ENCODE measurements at regions not wholly inside any gene's neighbourhood (a gene's known extent, or its start where the extent isn't known, plus 50 kb on each side); places are given as distances from the start of the nearest gene placed in this dataset.
"Not testable (repeated sequence)": the region's sequence is repeated elsewhere in the genome, so short reads cannot be mapped to it uniquely, and the experiment has no call there.

DNA sequence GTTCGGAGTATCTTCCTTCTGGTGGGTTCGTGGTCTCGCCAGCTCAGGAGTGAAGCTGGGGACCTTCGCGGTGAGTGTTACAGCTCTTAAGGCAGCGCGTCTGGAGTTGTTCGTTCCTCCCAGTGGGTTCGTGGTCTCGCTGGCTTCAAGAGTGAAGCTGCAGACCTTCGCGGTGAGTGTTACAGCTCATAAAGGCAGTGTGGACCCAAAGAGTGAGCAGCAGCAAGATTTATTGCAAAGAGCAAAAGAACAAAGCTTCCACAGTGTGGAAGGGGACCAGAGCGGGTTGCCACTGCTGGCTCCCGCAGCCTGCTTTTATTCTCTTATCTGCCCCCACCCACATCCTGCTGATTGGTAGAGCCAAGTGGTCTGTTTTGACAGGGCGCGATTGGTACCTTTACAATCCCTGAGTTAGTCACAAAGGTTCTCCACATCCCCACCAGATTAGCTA, 260.2 kb upstream of the BTG1 start:
- H3K9me2 ChIP-seq (ENCODE audit: insufficient read depth, low read length); H3K27ac ChIP-seq (ENCODE audit: low read depth, low read length, poor library complexity, severe bottlenecking); BruUV-seq (replicated peaks); H3K36me3 ChIP-seq (ENCODE audit: insufficient read depth, low read length); CTCF ChIA-PET (ENCODE audit: unreplicated experiment); H3K9me3 ChIP-seq (ENCODE audit: low read length); H4K20me1 ChIP-seq (ENCODE audit: insufficient read depth, low read length); H3K4me2 ChIP-seq (ENCODE audit: low read length); H2AFZ ChIP-seq (ENCODE audit: low read length); H3K4me3 ChIP-seq (ENCODE audit: low read depth, low read length, poor library complexity, severe bottlenecking); H3K79me2 ChIP-seq (ENCODE audit: insufficient read depth, low read depth, low read length); DNase-seq (ENCODE audit: low spot score): not testable (repeated sequence)
- peaks cover 74% of the 10 kb centered on the region for H3K4me1 ChIP-seq (ENCODE audit: insufficient read depth, low read length, poor library complexity, severe bottlenecking)
- POLR2A ChIA-PET: interaction anchor here (0.6 to 5.6 kb wide), 7 partner anchors 9 to 271 kb away, joined by 3 to 76 read pairs (median 6); partner anchors contain the start of gene BTG1
- intact Hi-C loops (cut with micrococcal nuclease; ENCODE audit: unreplicated experiment): loop anchor here (5.0 kb wide), 1 partner anchor 594 kb away; no protein-coding TSS in a partner anchor

GRCh38 chr12:92404921-92405320, 259.3 kb upstream of the BTG1 start:
- Histone ChIP-seq H3K27ac (ENCODE audit: low read depth, low read length, poor library complexity, severe bottlenecking) (peak overlapping the region; percentile 70), H3K36me3 (ENCODE audit: insufficient read depth, low read length) (no peaks in the 10 kb centered on the region), H4K20me1 (ENCODE audit: insufficient read depth, low read length) (no peaks in the 10 kb centered on the region), H3K79me2 (ENCODE audit: insufficient read depth, low read depth, low read length) (no peaks in the 10 kb centered on the region), H3K4me3 (ENCODE audit: low read depth, low read length, poor library complexity, severe bottlenecking) (no peak overlapping the region), H3K9me2 (ENCODE audit: insufficient read depth, low read length) (no peaks in the 10 kb centered on the region), H3K4me2 (ENCODE audit: low read length) (peak overlapping the region; percentile 50; the same call in 1 of the 2 replicates), H3K4me1 (ENCODE audit: insufficient read depth, low read length, poor library complexity, severe bottlenecking) (peaks cover 81% of the 10 kb centered on the region), H3K9me3 (ENCODE audit: low read length) (no peaks in the 10 kb centered on the region), H2AFZ (ENCODE audit: low read length) (peak overlapping the region; percentile 77; the same call in 1 of the 2 replicates)
- BruUV-seq (replicated peaks): no TSS peak
- intact Hi-C loops (cut with micrococcal nuclease; ENCODE audit: unreplicated experiment): loop anchor here (5.0 kb wide), 2 partner anchors 373 to 593 kb away; no protein-coding TSS in a partner anchor
- POLR2A ChIA-PET: interaction anchor here (1.0 to 5.6 kb wide), 19 partner anchors 13 to 362 kb away, joined by 3 to 76 read pairs (median 6); partner anchors contain the start of gene BTG1
- no peak for DNase-seq (ENCODE audit: low spot score)
- CTCF ChIA-PET (ENCODE audit: unreplicated experiment): interaction anchor here (1.2 to 1.7 kb wide), 2 partner anchors 29 to 42 kb away, joined by 3 to 8 read pairs; no protein-coding TSS in a partner anchor
- TF ChIP-seq, protein P1, sequence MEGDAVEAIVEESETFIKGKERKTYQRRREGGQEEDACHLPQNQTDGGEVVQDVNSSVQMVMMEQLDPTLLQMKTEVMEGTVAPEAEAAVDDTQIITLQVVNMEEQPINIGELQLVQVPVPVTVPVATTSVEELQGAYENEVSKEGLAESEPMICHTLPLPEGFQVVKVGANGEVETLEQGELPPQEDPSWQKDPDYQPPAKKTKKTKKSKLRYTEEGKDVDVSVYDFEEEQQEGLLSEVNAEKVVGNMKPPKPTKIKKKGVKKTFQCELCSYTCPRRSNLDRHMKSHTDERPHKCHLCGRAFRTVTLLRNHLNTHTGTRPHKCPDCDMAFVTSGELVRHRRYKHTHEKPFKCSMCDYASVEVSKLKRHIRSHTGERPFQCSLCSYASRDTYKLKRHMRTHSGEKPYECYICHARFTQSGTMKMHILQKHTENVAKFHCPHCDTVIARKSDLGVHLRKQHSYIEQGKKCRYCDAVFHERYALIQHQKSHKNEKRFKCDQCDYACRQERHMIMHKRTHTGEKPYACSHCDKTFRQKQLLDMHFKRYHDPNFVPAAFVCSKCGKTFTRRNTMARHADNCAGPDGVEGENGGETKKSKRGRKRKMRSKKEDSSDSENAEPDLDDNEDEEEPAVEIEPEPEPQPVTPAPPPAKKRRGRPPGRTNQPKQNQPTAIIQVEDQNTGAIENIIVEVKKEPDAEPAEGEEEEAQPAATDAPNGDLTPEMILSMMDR (conservative IDR thresholded peaks at IDR 0.05; ENCODE audit: low read length): no peak
- no peak for TF ChIP-seq EZH2phosphoT487 (IDR thresholded peaks at IDR 0.05; ENCODE audit: borderline replicate concordance, low read depth, low read length)

- peak overlapping the region; percentile 70 for H3K27ac ChIP-seq (ENCODE audit: low read depth, low read length, poor library complexity, severe bottlenecking)
- DNase-seq (ENCODE audit: low spot score): peak; percentile 19
- TF ChIP-seq, protein P1 (conservative IDR thresholded peaks at IDR 0.05; ENCODE audit: low read length): no peak
- no peak for TF ChIP-seq EZH2phosphoT487 (IDR thresholded peaks at IDR 0.05; ENCODE audit: borderline replicate concordance, low read depth, low read length)
- peak overlapping the region; percentile 34 for H3K4me3 ChIP-seq (ENCODE audit: low read depth, low read length, poor library complexity, severe bottlenecking)
- H3K79me2 ChIP-seq (ENCODE audit: insufficient read depth, low read depth, low read length): no peaks in the 10 kb centered on the region
- no TSS peak for BruUV-seq (replicated peaks)
- peaks cover 81% of the 10 kb centered on the region for H3K4me1 ChIP-seq (ENCODE audit: insufficient read depth, low read length, poor library complexity, severe bottlenecking)
- no peaks in the 10 kb centered on the region for H3K9me3 ChIP-seq (ENCODE audit: low read length)
- CTCF ChIA-PET (ENCODE audit: unreplicated experiment): interaction anchor here (0.8 to 1.7 kb wide), 3 partner anchors 30 to 41 kb away, joined by 3 to 8 read pairs (median 3); no protein-coding TSS in a partner anchor
- H4K20me1 ChIP-seq (ENCODE audit: insufficient read depth, low read length): no peaks in the 10 kb centered on the region
- intact Hi-C loops (cut with micrococcal nuclease; ENCODE audit: unreplicated experiment): loop anchor here (5.0 kb wide), 1 partner anchor 372 kb away; no protein-coding TSS in a partner anchor
- peak overlapping the region; percentile 50 for H3K4me2 ChIP-seq (ENCODE audit: low read length)
- POLR2A ChIA-PET: interaction anchor here (0.5 to 5.6 kb wide), 37 partner anchors 10 to 392 kb away, joined by 3 to 76 read pairs (median 4); partner anchors contain the start of gene BTG1
- peak overlapping the region; percentile 77 for H2AFZ ChIP-seq (ENCODE audit: low read length)
- H3K36me3 ChIP-seq (ENCODE audit: insufficient read depth, low read length): no peaks in the 10 kb centered on the region
- no peaks in the 10 kb centered on the region for H3K9me2 ChIP-seq (ENCODE audit: insufficient read depth, low read length)
Measured at GRCh38 chr12:92404259-92404894, 258.7 kb upstream of the BTG1 start.

All from OCI-LY7 (cell line).